Natural killer cell (primary cell): ENCODE measurements at regions not wholly inside any gene's neighbourhood (a gene's known extent, or its start where the extent isn't known, plus 50 kb on each side); places are given as distances from the start of the nearest gene placed in this dataset.

Experiments used
- ATAC-seq, 3 donors: fragments of 150-1000 bp in 2 of 3; fragments of 200-7000 bp in 1 of 3; cut with Tn5 transposase; 1 replicate in 1 of 3; 2 replicates in 2 of 3; pipeline ENCODE4 v1.10.0; 2021; ENCODE audit warnings: mild to moderate bottlenecking in 2 of 3, moderate library complexity in 2 of 3
- DNase-seq, 2 donors: peaks; one replicate each; pipeline versions ENCODE4 v3.0.0 to v3.0.0-alpha.2; 2013 to 2021; ENCODE audit warnings: mixed read lengths in 1 of 2
- H3K27ac ChIP-seq: one replicate; pipeline ENCODE4 v1.5.1; 2013; ENCODE audit warnings: mild to moderate bottlenecking, low read length
- H3K27me3 ChIP-seq: one replicate; pipeline ENCODE4 v1.6.1; 2013; ENCODE audit warnings: low read length; ENCODE audit not compliant: control insufficient read depth, insufficient read depth
- H3K36me3 ChIP-seq: one replicate; pipeline ENCODE4 v1.6.1; 2013; ENCODE audit warnings: low read length; ENCODE audit not compliant: control insufficient read depth, insufficient read depth
- H3K4me1 ChIP-seq: one replicate; pipeline ENCODE4 v1.6.1; 2013; ENCODE audit warnings: low read length; ENCODE audit not compliant: control insufficient read depth, insufficient read depth
- H3K4me3 ChIP-seq: one replicate; pipeline ENCODE4 v1.5.1; 2013; ENCODE audit warnings: low read length
- H3K9me3 ChIP-seq: one replicate; pipeline ENCODE4 v1.6.1; 2013; ENCODE audit warnings: low read length; ENCODE audit not compliant: control insufficient read depth, insufficient read depth
- H3K27ac Mint-ChIP-seq, 2 donors: one replicate each; pipeline ENCODE4 v1.8.0; 2022; ENCODE audit warnings: mild to moderate bottlenecking in 2 of 2, mixed read lengths in 2 of 2, moderate library complexity in 1 of 2
- H3K27me3 Mint-ChIP-seq, 2 donors: one replicate each; pipeline ENCODE4 v1.8.0; 2022; ENCODE audit warnings: low read depth in 2 of 2, mixed read lengths in 2 of 2
- H3K36me3 Mint-ChIP-seq: one replicate; pipeline ENCODE4 v1.8.0; 2022; ENCODE audit warnings: mixed read lengths
- H3K4me1 Mint-ChIP-seq, 2 donors: one replicate each; pipeline ENCODE4 v1.8.0; 2022; ENCODE audit warnings: mixed read lengths in 2 of 2
- H3K4me3 Mint-ChIP-seq: one replicate; pipeline ENCODE4 v1.8.0; 2022; ENCODE audit warnings: mild to moderate bottlenecking, moderate library complexity, mixed read lengths
- H3K9me3 Mint-ChIP-seq, 2 donors: one replicate each; pipeline ENCODE4 v1.8.0; 2022; ENCODE audit warnings: mixed read lengths in 2 of 2
- CTCF ChIP-seq: fragments of 200-600 bp; IDR thresholded peaks from one replicate; pipeline ENCODE4 v1.8.0; 2022; ENCODE audit warnings: antibody characterized with exemption
- WGBS: methylation state at CpG from one replicate; pipeline ENCODE4 v1.1.7; 2013; ENCODE audit warnings: missing lambda C conversion rate; ENCODE audit not compliant: insufficient coverage; 5-methylcytosine and 5-hydroxymethylcytosine counted together
- intact Hi-C: fragments of 100-400 bp; cut with micrococcal nuclease; formaldehyde crosslinking; loops from one replicate; pipeline ENCODE4 v1.14.2; 2022

- intact Hi-C loops, result no loop called here
- H3K27me3 ChIP-seq, result no peaks in the 10 kb centered on the region
- no peaks in the 10 kb centered on the region for H3K36me3 ChIP-seq
- no peaks in the 10 kb centered on the region for H3K9me3 ChIP-seq
- H3K27ac ChIP-seq, result no peak overlapping the region
- Mint-ChIP-seq H3K36me3 (peaks cover 13% of the 10 kb centered on the region), H3K27me3 (peaks cover 11 to 74% of the 10 kb centered on the region in 2 donors), H3K4me1 (no peaks in the 10 kb centered on the region), H3K9me3 (peaks cover 2 to 3% of the 10 kb centered on the region in 2 donors), H3K27ac (no peak overlapping the region), H3K4me3 (no peak overlapping the region)
- no peaks in the 10 kb centered on the region for H3K4me1 ChIP-seq
- no peak for TF ChIP-seq CTCF
- ATAC-seq (no peak), DNase-seq (no peak)
- no peak overlapping the region for H3K4me3 ChIP-seq
Measured at GRCh38 chr7:95710711-95711110, 61.6 kb upstream of the DYNC1I1 start.

- Histone ChIP-seq H3K36me3 (no peaks in the 10 kb centered on the region), H3K4me3 (no peak overlapping the region), H3K27me3 (no peaks in the 10 kb centered on the region), H3K4me1 (no peaks in the 10 kb centered on the region), H3K27ac (no peak overlapping the region), H3K9me3 (no peaks in the 10 kb centered on the region)
- ATAC-seq, result no peak
- H3K4me1 Mint-ChIP-seq, result no peaks in the 10 kb centered on the region
- TF ChIP-seq CTCF, result no peak
- peaks cover 12% of the 10 kb centered on the region for H3K36me3 Mint-ChIP-seq
- peaks cover 0 to 1% of the 10 kb centered on the region in 2 donors for H3K9me3 Mint-ChIP-seq
- DNase-seq, result no peak
- H3K4me3 Mint-ChIP-seq, result no peak overlapping the region
- intact Hi-C loops, result no loop called here
- H3K27ac Mint-ChIP-seq, result no peak overlapping the region
- H3K27me3 Mint-ChIP-seq, result peaks cover 27 to 81% of the 10 kb centered on the region in 2 donors
Measured at GRCh38 chr7:95700917-95701316, 71.4 kb upstream of the DYNC1I1 start.

GRCh38 chr7:95694334-95694733 is 78.0 kb upstream of the DYNC1I1 start:
- peaks cover 5 to 7% of the 10 kb centered on the region in 2 donors for H3K4me1 Mint-ChIP-seq
- H3K36me3 Mint-ChIP-seq, result no peaks in the 10 kb centered on the region
- Histone ChIP-seq H3K27ac (no peak overlapping the region), H3K4me1 (no peaks in the 10 kb centered on the region), H3K4me3 (no peak overlapping the region), H3K9me3 (no peaks in the 10 kb centered on the region), H3K27me3 (no peaks in the 10 kb centered on the region), H3K36me3 (no peaks in the 10 kb centered on the region)
- ATAC-seq (no peak), DNase-seq (no peak)
- intact Hi-C loops, result no loop called here
- H3K4me3 Mint-ChIP-seq, result no peak overlapping the region
- WGBS, result 93% methylated on average over 2 of the region's 2 CpGs
- H3K27me3 Mint-ChIP-seq, result peaks cover 17 to 36% of the 10 kb centered on the region in 2 donors
- no peak for TF ChIP-seq CTCF
- no peaks in the 10 kb centered on the region for H3K9me3 Mint-ChIP-seq
- H3K27ac Mint-ChIP-seq, result no peak overlapping the region

GRCh38 chr7:95693551-95694333 is 78.6 kb upstream of the DYNC1I1 start:
- WGBS, result 85% methylated on average over 2 of the region's 5 CpGs
- Histone ChIP-seq H3K9me3 (no peaks in the 10 kb centered on the region), H3K27me3 (no peaks in the 10 kb centered on the region), H3K36me3 (no peaks in the 10 kb centered on the region), H3K27ac (no peak overlapping the region), H3K4me1 (no peaks in the 10 kb centered on the region), H3K4me3 (no peak overlapping the region)
- intact Hi-C loops, result no loop called here
- DNase-seq (no peak), ATAC-seq (no peak)
- H3K27me3 Mint-ChIP-seq, result peaks cover 17 to 31% of the 10 kb centered on the region in 2 donors
- H3K36me3 Mint-ChIP-seq, result no peaks in the 10 kb centered on the region
- TF ChIP-seq CTCF, result no peak
- H3K4me1 Mint-ChIP-seq, result peaks cover 5 to 7% of the 10 kb centered on the region in 2 donors
- no peak overlapping the region for H3K4me3 Mint-ChIP-seq
- H3K9me3 Mint-ChIP-seq, result no peaks in the 10 kb centered on the region
- H3K27ac Mint-ChIP-seq, result no peak overlapping the region
